ENCODE measurements at regions not wholly inside any gene's neighbourhood (a gene's known extent, or its start where the extent isn't known, plus 50 kb on each side); places are given as distances from the start of the nearest gene placed in this dataset.

DNA sequence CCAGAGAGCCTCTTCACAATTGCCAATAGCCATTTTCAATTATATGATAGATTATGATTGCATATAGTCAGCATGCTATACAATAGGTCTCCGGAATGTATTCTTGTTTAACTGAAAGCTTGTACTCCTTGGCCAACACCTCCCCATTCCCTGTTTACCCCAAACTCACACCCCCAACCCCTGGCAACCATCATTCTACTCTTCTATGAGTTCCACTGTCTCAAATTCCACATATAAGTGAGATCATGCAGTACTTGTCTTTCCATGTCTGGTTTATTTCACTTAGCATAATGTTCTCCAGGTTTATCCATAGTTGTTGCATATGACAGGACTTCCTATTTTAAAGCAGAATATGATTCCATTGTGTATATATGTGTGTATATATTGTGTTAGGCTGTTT lies 110.7 kb upstream of the STC2 start:
- H3K27ac ChIP-seq (ENCODE audit: low read depth, low read length): no peak overlapping the region
- Mint-ChIP-seq H3K36me3 (peaks cover 0 to 5% (median 0%) of the 10 kb centered on the region in 5 donors), H3K4me3 (no peak overlapping the region), H3K9me3 (peaks cover 0 to 6% (median 0%) of the 10 kb centered on the region in 11 donors), H3K4me1 (peaks cover 0 to 2% (median 0%) of the 10 kb centered on the region in 7 donors), H3K27me3 (peaks cover 0 to 30% (median 26%) of the 10 kb centered on the region in 5 donors), H3K27ac (no peak overlapping the region)
- H3K4me3 ChIP-seq (ENCODE audit: low read length): no peak overlapping the region
- H3K27me3 ChIP-seq (ENCODE audit: control insufficient read depth in 2 of 2, insufficient read depth in 2 of 2, low read length in 2 of 2): no peaks in the 10 kb centered on the region
- ChIA-PET POLR2A (no interaction called here), CTCF (no interaction called here)
- ATAC-seq (no peak), DNase-seq (no peak)
- intact Hi-C loops (cut with micrococcal nuclease): no loop called here
- H3K36me3 ChIP-seq (ENCODE audit: control insufficient read depth in 2 of 3, insufficient read depth in 3 of 3, low read length in 3 of 3): no peaks in the 10 kb centered on the region
- H3K9me3 ChIP-seq (ENCODE audit: control insufficient read depth in 2 of 3, low read length in 3 of 3): no peaks in the 10 kb centered on the region
- H3K4me1 ChIP-seq (ENCODE audit: control insufficient read depth in 2 of 2, insufficient read depth in 2 of 2, low read length in 2 of 2): no peaks in the 10 kb centered on the region

GRCh38 chr5:173435447-173435846 lies 107.2 kb upstream of the STC2 start:
- Histone ChIP-seq H3K27me3 (ENCODE audit: control insufficient read depth in 2 of 2, insufficient read depth in 2 of 2, low read length in 2 of 2) (no peaks in the 10 kb centered on the region), H3K4me3 (ENCODE audit: low read length) (no peak overlapping the region), H3K27ac (ENCODE audit: low read depth, low read length) (no peak overlapping the region), H3K9me3 (ENCODE audit: control insufficient read depth in 2 of 3, low read length in 3 of 3) (no peaks in the 10 kb centered on the region), H3K36me3 (ENCODE audit: control insufficient read depth in 2 of 3, insufficient read depth in 3 of 3, low read length in 3 of 3) (no peaks in the 10 kb centered on the region), H3K4me1 (ENCODE audit: control insufficient read depth in 2 of 2, insufficient read depth in 2 of 2, low read length in 2 of 2) (no peaks in the 10 kb centered on the region)
- ATAC-seq: no peak
- intact Hi-C loops (cut with micrococcal nuclease): no loop called here
- ChIA-PET CTCF (no interaction called here), POLR2A (no interaction called here)
- H3K36me3 Mint-ChIP-seq: peaks cover 0 to 5% (median 0%) of the 10 kb centered on the region in 5 donors
- peaks cover 0 to 2% (median 0%) of the 10 kb centered on the region in 7 donors for H3K4me1 Mint-ChIP-seq
- peaks cover 0 to 4% (median 0%) of the 10 kb centered on the region in 11 donors for H3K9me3 Mint-ChIP-seq
- peaks cover 0 to 25% (median 17%) of the 10 kb centered on the region in 5 donors for H3K27me3 Mint-ChIP-seq
- no peak for DNase-seq
- H3K4me3 Mint-ChIP-seq: no peak overlapping the region
- H3K27ac Mint-ChIP-seq: no peak overlapping the region

- Mint-ChIP-seq H3K27me3 (peaks cover 3 to 23% (median 13%) of the 10 kb centered on the region in 5 donors), H3K36me3 (peaks cover 0 to 5% (median 0%) of the 10 kb centered on the region in 5 donors), H3K4me1 (peaks cover 0 to 2% (median 0%) of the 10 kb centered on the region in 7 donors), H3K4me3 (no peak overlapping the region), H3K9me3 (peaks cover 0 to 4% (median 0%) of the 10 kb centered on the region in 11 donors), H3K27ac (no peak overlapping the region)
- Histone ChIP-seq H3K36me3 (ENCODE audit: control insufficient read depth in 2 of 3, insufficient read depth in 3 of 3, low read length in 3 of 3) (no peaks in the 10 kb centered on the region), H3K27me3 (ENCODE audit: control insufficient read depth in 2 of 2, insufficient read depth in 2 of 2, low read length in 2 of 2) (no peaks in the 10 kb centered on the region), H3K27ac (ENCODE audit: low read depth, low read length) (no peak overlapping the region), H3K4me1 (ENCODE audit: control insufficient read depth in 2 of 2, insufficient read depth in 2 of 2, low read length in 2 of 2) (no peaks in the 10 kb centered on the region), H3K9me3 (ENCODE audit: control insufficient read depth in 2 of 3, low read length in 3 of 3) (no peaks in the 10 kb centered on the region), H3K4me3 (ENCODE audit: low read length) (no peak overlapping the region)
- intact Hi-C loops (cut with micrococcal nuclease): no loop called here
- POLR2A ChIA-PET: no interaction called here
- CTCF ChIA-PET: no interaction called here
- ATAC-seq (no peak), DNase-seq (no peak)
These were observed 106.1 kb upstream of the STC2 start for GRCh38 chr5:173434270-173434669.

DNA sequence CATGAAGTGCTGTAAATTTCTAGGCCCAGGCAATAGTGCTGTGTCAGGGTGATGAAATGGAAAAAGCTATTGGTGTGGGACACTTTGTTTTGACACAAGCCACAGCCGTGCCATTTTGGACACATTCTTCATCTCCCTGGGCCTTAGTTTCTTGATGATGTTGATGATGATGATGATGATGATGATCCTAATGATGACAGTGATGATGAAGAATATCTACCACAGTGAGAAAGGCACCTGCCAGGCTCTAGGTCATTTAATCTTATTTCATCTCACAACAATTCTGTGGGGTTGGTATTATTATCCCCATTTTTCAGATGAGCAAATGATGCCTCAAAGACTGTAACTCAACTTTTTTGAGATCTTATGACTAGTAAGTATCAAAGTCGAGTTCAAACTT lies 102.2 kb upstream of the STC2 start:
- H3K27me3 ChIP-seq (ENCODE audit: control insufficient read depth in 2 of 2, insufficient read depth in 2 of 2, low read length in 2 of 2): no peaks in the 10 kb centered on the region
- intact Hi-C loops (cut with micrococcal nuclease): no loop called here
- H3K4me1 Mint-ChIP-seq: peaks cover 0 to 1% (median 0%) of the 10 kb centered on the region in 7 donors
- ATAC-seq (no peak), DNase-seq (no peak)
- no peaks in the 10 kb centered on the region for H3K36me3 ChIP-seq (ENCODE audit: control insufficient read depth in 2 of 3, insufficient read depth in 3 of 3, low read length in 3 of 3)
- CTCF ChIA-PET: no interaction called here
- POLR2A ChIA-PET: no interaction called here
- no peak overlapping the region for H3K27ac ChIP-seq (ENCODE audit: low read depth, low read length)
- no peak overlapping the region for H3K27ac Mint-ChIP-seq
- H3K36me3 Mint-ChIP-seq: no peaks in the 10 kb centered on the region
- no peaks in the 10 kb centered on the region for H3K9me3 ChIP-seq (ENCODE audit: control insufficient read depth in 2 of 3, low read length in 3 of 3)
- no peaks in the 10 kb centered on the region for H3K4me1 ChIP-seq (ENCODE audit: control insufficient read depth in 2 of 2, insufficient read depth in 2 of 2, low read length in 2 of 2)
- H3K27me3 Mint-ChIP-seq: peaks cover 5 to 11% (median 9%) of the 10 kb centered on the region in 5 donors
- H3K4me3 Mint-ChIP-seq: no peak overlapping the region
- peaks cover 0 to 5% (median 0%) of the 10 kb centered on the region in 11 donors for H3K9me3 Mint-ChIP-seq
- H3K4me3 ChIP-seq (ENCODE audit: low read length): no peak overlapping the region

- peaks cover 7 to 15% (median 10%) of the 10 kb centered on the region in 5 donors for H3K27me3 Mint-ChIP-seq
- intact Hi-C loops (cut with micrococcal nuclease): no loop called here
- Histone ChIP-seq H3K9me3 (ENCODE audit: control insufficient read depth in 2 of 3, low read length in 3 of 3) (no peaks in the 10 kb centered on the region), H3K27me3 (ENCODE audit: control insufficient read depth in 2 of 2, insufficient read depth in 2 of 2, low read length in 2 of 2) (no peaks in the 10 kb centered on the region), H3K36me3 (ENCODE audit: control insufficient read depth in 2 of 3, insufficient read depth in 3 of 3, low read length in 3 of 3) (no peaks in the 10 kb centered on the region), H3K4me3 (ENCODE audit: low read length) (no peak overlapping the region), H3K27ac (ENCODE audit: low read depth, low read length) (no peak overlapping the region), H3K4me1 (ENCODE audit: control insufficient read depth in 2 of 2, insufficient read depth in 2 of 2, low read length in 2 of 2) (no peaks in the 10 kb centered on the region)
- CTCF ChIA-PET: no interaction called here
- POLR2A ChIA-PET: no interaction called here
- H3K27ac Mint-ChIP-seq: no peak overlapping the region
- ATAC-seq: no peak
- no peaks in the 10 kb centered on the region for H3K36me3 Mint-ChIP-seq
- DNase-seq: no peak
- H3K9me3 Mint-ChIP-seq: peaks cover 0 to 10% (median 3%) of the 10 kb centered on the region in 11 donors
- H3K4me3 Mint-ChIP-seq: no peak overlapping the region
- H3K4me1 Mint-ChIP-seq: no peaks in the 10 kb centered on the region
These were observed 101.4 kb upstream of the STC2 start for GRCh38 chr5:173429489-173430150.

DNA sequence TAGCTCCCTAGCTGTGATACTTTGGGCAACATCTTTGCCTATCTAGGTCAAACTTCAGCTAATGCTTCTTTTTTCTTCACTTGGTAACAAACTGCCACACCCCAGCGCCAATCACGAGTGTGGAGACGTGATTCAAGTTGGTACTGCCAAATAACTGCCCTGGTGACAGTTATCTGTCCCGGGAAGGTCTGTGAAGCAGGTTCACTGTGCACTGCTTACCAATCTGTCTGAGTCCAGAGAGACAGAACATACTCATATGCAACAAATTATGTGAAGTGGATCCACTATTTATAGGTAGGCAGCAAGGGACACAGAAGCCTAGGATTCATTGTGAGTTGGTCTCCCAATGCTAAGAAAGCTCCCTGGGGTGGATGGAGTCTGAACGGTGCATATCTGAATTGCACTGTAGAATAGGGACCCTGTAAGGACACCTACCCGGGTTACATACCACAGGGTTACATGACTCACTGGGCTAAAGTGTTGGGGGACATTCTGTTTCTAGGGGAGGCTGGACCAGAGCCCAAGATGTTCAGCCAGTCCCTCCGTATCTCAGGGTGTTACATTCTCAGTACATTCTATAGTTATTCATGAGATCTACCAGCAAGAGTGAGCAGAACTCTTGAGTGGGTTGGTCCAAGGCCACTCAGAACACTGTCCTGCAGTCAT lies 95.4 kb upstream of the STC2 start:
- no peak overlapping the region for H3K4me3 ChIP-seq (ENCODE audit: low read length)
- no peaks in the 10 kb centered on the region for H3K4me1 Mint-ChIP-seq
- H3K27ac Mint-ChIP-seq: no peak overlapping the region
- no peaks in the 10 kb centered on the region for H3K4me1 ChIP-seq (ENCODE audit: control insufficient read depth in 2 of 2, insufficient read depth in 2 of 2, low read length in 2 of 2)
- POLR2A ChIA-PET: no interaction called here
- no peaks in the 10 kb centered on the region for H3K27me3 ChIP-seq (ENCODE audit: control insufficient read depth in 2 of 2, insufficient read depth in 2 of 2, low read length in 2 of 2)
- no peak for DNase-seq
- peaks cover 0 to 5% (median 0%) of the 10 kb centered on the region in 5 donors for H3K36me3 Mint-ChIP-seq
- H3K27ac ChIP-seq (ENCODE audit: low read depth, low read length): no peak overlapping the region
- H3K9me3 Mint-ChIP-seq: peaks cover 4 to 40% (median 10%) of the 10 kb centered on the region in 11 donors
- H3K36me3 ChIP-seq (ENCODE audit: control insufficient read depth in 2 of 3, insufficient read depth in 3 of 3, low read length in 3 of 3): no peaks in the 10 kb centered on the region
- CTCF ChIA-PET: no interaction called here
- intact Hi-C loops (cut with micrococcal nuclease): no loop called here
- ATAC-seq: no peak
- H3K4me3 Mint-ChIP-seq: no peak overlapping the region
- H3K27me3 Mint-ChIP-seq: peaks cover 2 to 18% (median 6%) of the 10 kb centered on the region in 5 donors
- H3K9me3 ChIP-seq (ENCODE audit: control insufficient read depth in 2 of 3, low read length in 3 of 3): no peaks in the 10 kb centered on the region

GRCh38 chr5:173420108-173420507 lies 91.9 kb upstream of the STC2 start:
- Histone ChIP-seq H3K4me1 (ENCODE audit: control insufficient read depth in 2 of 2, insufficient read depth in 2 of 2, low read length in 2 of 2) (no peaks in the 10 kb centered on the region), H3K27ac (ENCODE audit: low read depth, low read length) (no peak overlapping the region), H3K27me3 (ENCODE audit: control insufficient read depth in 2 of 2, insufficient read depth in 2 of 2, low read length in 2 of 2) (no peaks in the 10 kb centered on the region), H3K9me3 (ENCODE audit: control insufficient read depth in 2 of 3, low read length in 3 of 3) (peaks cover 0 to 11% (median 0%) of the 10 kb centered on the region in 3 experiments), H3K36me3 (ENCODE audit: control insufficient read depth in 2 of 3, insufficient read depth in 3 of 3, low read length in 3 of 3) (no peaks in the 10 kb centered on the region), H3K4me3 (ENCODE audit: low read length) (no peak overlapping the region)
- Mint-ChIP-seq H3K27ac (no peak overlapping the region), H3K4me1 (no peaks in the 10 kb centered on the region), H3K27me3 (peaks cover 0 to 25% (median 6%) of the 10 kb centered on the region in 5 donors), H3K9me3 (peaks cover 4 to 63% (median 16%) of the 10 kb centered on the region in 11 donors), H3K4me3 (no peak overlapping the region), H3K36me3 (peaks cover 0 to 10% (median 0%) of the 10 kb centered on the region in 5 donors)
- ATAC-seq (no peak), DNase-seq (no peak)
- POLR2A ChIA-PET: no interaction called here
- intact Hi-C loops (cut with micrococcal nuclease): no loop called here
- CTCF ChIA-PET: no interaction called here
